ENCODE measurements at regions not wholly inside any gene's neighbourhood (a gene's known extent, or its start where the extent isn't known, plus 50 kb on each side); places are given as distances from the start of the nearest gene placed in this dataset.

- Mint-ChIP-seq H3K4me3 (no peak overlapping the region), H3K27me3 (ENCODE audit: insufficient read depth) (peaks cover 4% of the 10 kb centered on the region), H3K4me1 (ENCODE audit: low read depth) (no peaks in the 10 kb centered on the region), H3K27ac (no peak overlapping the region), H3K36me3 (ENCODE audit: low read depth) (no peaks in the 10 kb centered on the region), H3K9me3 (peaks cover 20% of the 10 kb centered on the region)
- DNase-seq, result no peak
- TF ChIP-seq CTCF (IDR thresholded peaks at IDR 0.05), result no peak
These were observed 709.4 kb downstream of the MATN1 start for GRCh38 chr1:30014031-30014430.

- TF ChIP-seq CTCF (IDR thresholded peaks at IDR 0.05), result no peak
- no peak overlapping the region for H3K27ac Mint-ChIP-seq
- no peaks in the 10 kb centered on the region for H3K4me1 Mint-ChIP-seq (ENCODE audit: low read depth)
- peaks cover 4% of the 10 kb centered on the region for H3K27me3 Mint-ChIP-seq (ENCODE audit: insufficient read depth)
- no peak for DNase-seq
- H3K9me3 Mint-ChIP-seq, result peaks cover 19% of the 10 kb centered on the region
- no peaks in the 10 kb centered on the region for H3K36me3 Mint-ChIP-seq (ENCODE audit: low read depth)
- H3K4me3 Mint-ChIP-seq, result no peak overlapping the region
These were observed 710.6 kb downstream of the MATN1 start for GRCh38 chr1:30012455-30013440.

GRCh38 chr1:30011970-30012369 lies 711.4 kb downstream of the MATN1 start:
- DNase-seq, result no peak
- Mint-ChIP-seq H3K4me3 (no peak overlapping the region), H3K9me3 (peaks cover 19% of the 10 kb centered on the region), H3K27ac (no peak overlapping the region), H3K36me3 (ENCODE audit: low read depth) (no peaks in the 10 kb centered on the region), H3K27me3 (ENCODE audit: insufficient read depth) (peaks cover 4% of the 10 kb centered on the region; the same call in 1 of the 2 replicates), H3K4me1 (ENCODE audit: low read depth) (no peaks in the 10 kb centered on the region)
- TF ChIP-seq CTCF (IDR thresholded peaks at IDR 0.05), result no peak

GRCh38 chr1:30010506-30011106 lies 712.8 kb downstream of the MATN1 start:
- Mint-ChIP-seq H3K4me3 (no peak overlapping the region), H3K9me3 (peaks cover 19% of the 10 kb centered on the region), H3K36me3 (ENCODE audit: low read depth) (no peaks in the 10 kb centered on the region), H3K27me3 (ENCODE audit: insufficient read depth) (peaks cover 4% of the 10 kb centered on the region; the same call in 1 of the 2 replicates), H3K27ac (no peak overlapping the region), H3K4me1 (ENCODE audit: low read depth) (no peaks in the 10 kb centered on the region)
- DNase-seq, result no peak
- no peak for TF ChIP-seq CTCF (IDR thresholded peaks at IDR 0.05)

- Mint-ChIP-seq H3K4me1 (ENCODE audit: low read depth) (no peaks in the 10 kb centered on the region), H3K9me3 (peaks cover 19% of the 10 kb centered on the region), H3K36me3 (ENCODE audit: low read depth) (no peaks in the 10 kb centered on the region), H3K27me3 (ENCODE audit: insufficient read depth) (peaks cover 4% of the 10 kb centered on the region; the same call in 1 of the 2 replicates), H3K4me3 (no peak overlapping the region), H3K27ac (no peak overlapping the region)
- no peak for DNase-seq
- no peak for TF ChIP-seq CTCF (IDR thresholded peaks at IDR 0.05)
These were observed 713.7 kb downstream of the MATN1 start for GRCh38 chr1:30009720-30010119.

Data from HFFc6 (cell line).